Hepatocyte (in vitro differentiated cells): ENCODE measurements at regions not wholly inside any gene's neighbourhood (a gene's known extent, or its start where the extent isn't known, plus 50 kb on each side); places are given as distances from the start of the nearest gene placed in this dataset.
A peak's percentile ranks its signal among the peaks of the same experiment; 100 is the strongest.

ENCODE experiments used
- DNase-seq: peaks from one replicate; pipeline ENCODE4 v3.0.0-alpha.2; 2016; ENCODE audit warnings: low spot score
- H2AFZ ChIP-seq: fragments of 200-600 bp; sonication (generic); 2 replicates; pipeline ENCODE4 v1.6.0; 2016; ENCODE audit warnings: antibody characterized with exemption, mild to moderate bottlenecking
- H3K27ac ChIP-seq: fragments of 200-600 bp; sonication (generic); 2 replicates; pipeline ENCODE4 v1.5.1; 2016; ENCODE audit warnings: mild to moderate bottlenecking
- H3K27me3 ChIP-seq: fragments of 200-600 bp; sonication (generic); 2 replicates; pipeline ENCODE4 v1.6.1; 2016
- H3K36me3 ChIP-seq: fragments of 200-600 bp; sonication (generic); replicated peaks from 2 replicates; pipeline ENCODE4 v1.5.1; 2016; ENCODE audit warnings: low read depth; ENCODE audit not compliant: insufficient read depth
- H3K4me1 ChIP-seq: fragments of 200-600 bp; sonication (generic); 2 replicates; pipeline ENCODE4 v1.5.1; 2016; ENCODE audit warnings: mild to moderate bottlenecking, moderate library complexity; ENCODE audit not compliant: insufficient read depth
- H3K4me2 ChIP-seq: fragments of 200-600 bp; sonication (generic); 2 replicates; pipeline ENCODE4 v1.6.0; 2016
- H3K4me3 ChIP-seq: fragments of 200-600 bp; sonication (generic); 2 replicates; pipeline ENCODE4 v1.5.1; 2016; ENCODE audit warnings: mild to moderate bottlenecking
- H3K79me2 ChIP-seq: fragments of 200-600 bp; sonication (generic); 2 replicates; pipeline ENCODE4 v1.6.0; 2017; ENCODE audit warnings: mild to moderate bottlenecking
- H3K9me2 ChIP-seq: fragments of 200-600 bp; sonication (generic); replicated peaks from 2 replicates; pipeline ENCODE4 v1.6.0; 2017; ENCODE audit warnings: mild to moderate bottlenecking; ENCODE audit not compliant: insufficient read depth
- H3K9me3 ChIP-seq: fragments of 200-600 bp; sonication (generic); 2 replicates; pipeline ENCODE4 v1.5.1; 2016; ENCODE audit warnings: low read depth, mild to moderate bottlenecking
- H4K20me1 ChIP-seq: fragments of 200-600 bp; sonication (generic); 2 replicates; pipeline ENCODE4 v1.6.0; 2016; ENCODE audit warnings: mild to moderate bottlenecking; ENCODE audit not compliant: insufficient read depth, poor library complexity, severe bottlenecking
- EZH2 ChIP-seq: fragments of 200-600 bp; sonication (generic); IDR thresholded peaks from 2 replicates; pipeline ENCODE4 v1.6.1; 2016; ENCODE audit warnings: antibody characterized with exemption, mild to moderate bottlenecking, borderline replicate concordance
- EZH2phosphoT487 ChIP-seq: fragments of 200-600 bp; sonication (generic); IDR thresholded peaks from one replicate; pipeline ENCODE4 v1.6.1; 2018; ENCODE audit warnings: antibody characterized with exemption, mild to moderate bottlenecking, low read depth, moderate library complexity; ENCODE audit not compliant: unreplicated experiment, severe bottlenecking
- WGBS: methylation state at CpG from one replicate; pipeline ENCODE4 v1.1.6; 2016; ENCODE audit warnings: low lambda C conversion rate; ENCODE audit errors: missing lambda C conversion rate; 5-methylcytosine and 5-hydroxymethylcytosine counted together
- TF ChIP-seq, protein P1 (sequence below): fragments of 200-600 bp; sonication (generic); IDR thresholded peaks from 2 replicates; pipeline ENCODE4 v1.5.1; 2016; ENCODE audit warnings: antibody characterized with exemption, mild to moderate bottlenecking; ENCODE audit not compliant: poor library complexity

GRCh38 chr6:4637691-4638433 is 138.3 kb upstream of the CDYL start:
- Histone ChIP-seq H3K9me2 (no peaks in the 10 kb centered on the region), H3K4me2 (no peak overlapping the region)
- WGBS: 91% methylated on average over 5 of the region's 5 CpGs

DNA sequence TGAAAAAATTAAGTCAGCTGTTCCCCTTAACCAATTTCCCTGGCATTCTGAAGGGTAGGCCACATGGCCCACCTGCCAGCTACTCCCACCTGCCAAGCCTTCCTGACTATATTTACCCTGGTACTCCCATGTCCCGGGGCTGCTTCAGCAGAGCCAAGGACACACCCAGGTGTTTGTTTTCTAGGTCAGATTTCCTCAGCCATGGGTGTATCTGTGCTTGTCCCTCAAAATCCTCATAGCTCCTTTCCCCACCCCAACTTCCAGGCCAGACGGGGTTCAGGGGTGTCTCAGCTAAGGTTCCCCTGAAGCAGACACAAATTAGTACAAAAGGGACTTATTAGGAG is 139.4 kb upstream of the CDYL start:
- no peaks in the 10 kb centered on the region for H3K79me2 ChIP-seq
- no peaks in the 10 kb centered on the region for H3K4me1 ChIP-seq
- H3K27me3 ChIP-seq: no peaks in the 10 kb centered on the region
- WGBS: 87% methylated on average over 2 of the region's 2 CpGs
- H4K20me1 ChIP-seq: no peaks in the 10 kb centered on the region
- DNase-seq: no peak
- H3K27ac ChIP-seq: no peak overlapping the region
- TF ChIP-seq EZH2phosphoT487 (no peak), EZH2 (no peak)
- TF ChIP-seq, protein P1, sequence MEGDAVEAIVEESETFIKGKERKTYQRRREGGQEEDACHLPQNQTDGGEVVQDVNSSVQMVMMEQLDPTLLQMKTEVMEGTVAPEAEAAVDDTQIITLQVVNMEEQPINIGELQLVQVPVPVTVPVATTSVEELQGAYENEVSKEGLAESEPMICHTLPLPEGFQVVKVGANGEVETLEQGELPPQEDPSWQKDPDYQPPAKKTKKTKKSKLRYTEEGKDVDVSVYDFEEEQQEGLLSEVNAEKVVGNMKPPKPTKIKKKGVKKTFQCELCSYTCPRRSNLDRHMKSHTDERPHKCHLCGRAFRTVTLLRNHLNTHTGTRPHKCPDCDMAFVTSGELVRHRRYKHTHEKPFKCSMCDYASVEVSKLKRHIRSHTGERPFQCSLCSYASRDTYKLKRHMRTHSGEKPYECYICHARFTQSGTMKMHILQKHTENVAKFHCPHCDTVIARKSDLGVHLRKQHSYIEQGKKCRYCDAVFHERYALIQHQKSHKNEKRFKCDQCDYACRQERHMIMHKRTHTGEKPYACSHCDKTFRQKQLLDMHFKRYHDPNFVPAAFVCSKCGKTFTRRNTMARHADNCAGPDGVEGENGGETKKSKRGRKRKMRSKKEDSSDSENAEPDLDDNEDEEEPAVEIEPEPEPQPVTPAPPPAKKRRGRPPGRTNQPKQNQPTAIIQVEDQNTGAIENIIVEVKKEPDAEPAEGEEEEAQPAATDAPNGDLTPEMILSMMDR: no peak
- no peaks in the 10 kb centered on the region for H3K9me2 ChIP-seq
- no peak overlapping the region for H3K4me3 ChIP-seq
- no peak overlapping the region for H2AFZ ChIP-seq
- no peak overlapping the region for H3K4me2 ChIP-seq
- no peaks in the 10 kb centered on the region for H3K9me3 ChIP-seq
- no peaks in the 10 kb centered on the region for H3K36me3 ChIP-seq

More at GRCh38 chr6:4637691-4638433, 138.3 kb upstream of the CDYL start:
- DNase-seq: peak; percentile 39
- Histone ChIP-seq H3K36me3 (no peaks in the 10 kb centered on the region), H3K9me3 (no peaks in the 10 kb centered on the region), H3K27ac (no peak overlapping the region), H2AFZ (no peak overlapping the region), H3K4me3 (no peak overlapping the region), H3K27me3 (no peaks in the 10 kb centered on the region), H3K79me2 (no peaks in the 10 kb centered on the region), H4K20me1 (no peaks in the 10 kb centered on the region), H3K4me1 (no peaks in the 10 kb centered on the region)
- TF ChIP-seq, protein P1: no peak
- TF ChIP-seq EZH2 (no peak), EZH2phosphoT487 (no peak)

- no peaks in the 10 kb centered on the region for H3K9me3 ChIP-seq
- H3K4me1 ChIP-seq: no peaks in the 10 kb centered on the region
- no peak overlapping the region for H2AFZ ChIP-seq
- H3K79me2 ChIP-seq: no peaks in the 10 kb centered on the region
- DNase-seq: no peak
- H3K27ac ChIP-seq: no peak overlapping the region
- TF ChIP-seq EZH2phosphoT487: no peak
- TF ChIP-seq, protein P1: no peak
- no peak for TF ChIP-seq EZH2
- no peaks in the 10 kb centered on the region for H3K36me3 ChIP-seq
- H3K9me2 ChIP-seq: no peaks in the 10 kb centered on the region
- no peaks in the 10 kb centered on the region for H3K27me3 ChIP-seq
- H3K4me3 ChIP-seq: no peak overlapping the region
- H3K4me2 ChIP-seq: no peak overlapping the region
- 96% methylated on average over 14 of the region's 14 CpGs for WGBS
- H4K20me1 ChIP-seq: no peaks in the 10 kb centered on the region
Observed at GRCh38 chr6:4636191-4636880, 139.9 kb upstream of the CDYL start.
